NCI-H187 (cell line): ENCODE measurements at regions not wholly inside any gene's neighbourhood (a gene's known extent, or its start where the extent isn't known, plus 50 kb on each side); places are given as distances from the start of the nearest gene placed in this dataset.
"Not testable (repeated sequence)": the region's sequence is repeated elsewhere in the genome, so short reads cannot be mapped to it uniquely, and the experiment has no call there.

ENCODE experiments used
- DNase-seq, 2 experiments: peaks; one replicate each; lab custom pipeline; 2025; lab: John Stamatoyannopoulos, UW

- DNase-seq = peak in 1 of 2 experiments; percentile 2
Observed at GRCh38 chr22:25488244-25489020, 76.0 kb upstream of the GRK3 start.

- no peak for DNase-seq
Observed at GRCh38 chr22:25489947-25490346, 74.5 kb upstream of the GRK3 start.

GRCh38 chr22:25490896-25491295 is 73.6 kb upstream of the GRK3 start:
- DNase-seq = no peak

GRCh38 chr22:25492162-25492561 is 72.3 kb upstream of the GRK3 start:
- no peak for DNase-seq

- DNase-seq = no peak
Observed at GRCh38 chr22:25492841-25493734, 71.4 kb upstream of the GRK3 start.

GRCh38 chr22:25493794-25494193 is 70.7 kb upstream of the GRK3 start:
- DNase-seq = no peak

GRCh38 chr22:25494774-25495173 is 69.7 kb upstream of the GRK3 start:
- DNase-seq = no peak

- no peak for DNase-seq
Observed at GRCh38 chr22:25495285-25495684, 69.2 kb upstream of the GRK3 start.

- DNase-seq = no peak
Observed at GRCh38 chr22:25496396-25497064, 67.9 kb upstream of the GRK3 start.

- DNase-seq = no peak
Observed at GRCh38 chr22:25497181-25497641, 67.3 kb upstream of the GRK3 start.

GRCh38 chr22:25497716-25498115 is 66.8 kb upstream of the GRK3 start:
- no peak for DNase-seq

- not testable (repeated sequence) for DNase-seq
Observed at GRCh38 chr22:25500671-25501070, 63.8 kb upstream of the GRK3 start.

GRCh38 chr22:25504017-25504416 is 60.5 kb upstream of the GRK3 start:
- DNase-seq = not testable (repeated sequence)

- DNase-seq = no peak
Observed at GRCh38 chr22:25508161-25508560, 56.3 kb upstream of the GRK3 start.

- DNase-seq = no peak
Observed at GRCh38 chr22:25508761-25509321, 55.6 kb upstream of the GRK3 start.

- no peak for DNase-seq
Observed at GRCh38 chr22:25509374-25509791, 55.1 kb upstream of the GRK3 start.

- no peak for DNase-seq
Observed at GRCh38 chr22:25510876-25511275, 53.6 kb upstream of the GRK3 start.

GRCh38 chr22:25511725-25512124 is 52.8 kb upstream of the GRK3 start:
- DNase-seq = no peak

GRCh38 chr22:25514436-25515180 is 49.9 kb upstream of the GRK3 start:
- DNase-seq = peak; percentile 7 to 19
